NCI-H524 treated with DMSO at 0.1 percent for 48 hours (cell line): ENCODE measurements at regions not wholly inside any gene's neighbourhood (a gene's known extent, or its start where the extent isn't known, plus 50 kb on each side); places are given as distances from the start of the nearest gene placed in this dataset.

ENCODE experiments used
- DNase-seq: peaks from one replicate; lab custom pipeline; 2025; lab: John Stamatoyannopoulos, UW

DNA sequence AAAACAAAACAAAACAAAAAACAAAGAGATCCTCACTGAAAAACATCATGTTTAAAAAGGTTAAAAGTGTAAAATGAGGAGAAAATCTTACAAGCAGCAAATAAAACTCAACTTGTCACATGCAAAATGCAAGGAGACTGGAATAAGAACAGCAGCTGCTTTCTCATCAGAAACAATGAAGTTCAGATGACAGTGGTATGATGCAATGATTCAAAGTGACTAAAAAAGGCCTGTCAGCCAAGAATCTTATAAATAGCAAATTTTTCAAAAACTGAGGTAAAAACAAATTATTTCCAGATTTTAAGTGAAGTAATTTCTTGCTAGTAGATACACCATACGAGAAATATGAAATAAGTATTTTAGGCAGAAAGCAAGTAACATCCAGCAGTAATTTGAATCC lies 68.6 kb upstream of the EPHA3 start:
- DNase-seq, result no peak

GRCh38 chr3:89042236-89042835 lies 65.1 kb upstream of the EPHA3 start:
- DNase-seq, result no peak

DNA sequence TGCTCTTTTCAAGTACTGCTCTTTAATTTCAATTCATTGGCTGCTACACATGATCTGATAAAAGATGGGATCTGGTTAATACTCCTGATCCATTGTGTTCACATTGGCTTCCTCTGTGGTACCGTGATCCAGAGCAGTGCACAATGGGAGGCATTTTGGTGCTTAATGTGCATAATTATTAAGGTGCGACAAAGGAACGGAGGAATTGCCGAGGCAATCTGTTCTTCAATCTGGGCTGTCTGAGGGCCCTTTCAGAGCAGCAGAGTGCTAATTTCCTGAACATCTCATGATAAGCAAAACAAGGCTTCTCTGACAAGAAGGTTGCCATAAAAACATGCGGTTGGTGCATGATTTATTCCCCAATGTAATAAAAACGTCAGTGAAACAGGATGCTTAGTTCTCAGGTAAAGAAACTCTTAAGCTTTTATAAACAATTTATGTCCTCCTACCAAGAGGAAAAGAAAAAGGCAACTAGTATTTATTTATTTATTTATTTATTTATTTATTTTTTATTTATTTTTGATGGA lies 64.0 kb upstream of the EPHA3 start:
- no peak for DNase-seq

DNA sequence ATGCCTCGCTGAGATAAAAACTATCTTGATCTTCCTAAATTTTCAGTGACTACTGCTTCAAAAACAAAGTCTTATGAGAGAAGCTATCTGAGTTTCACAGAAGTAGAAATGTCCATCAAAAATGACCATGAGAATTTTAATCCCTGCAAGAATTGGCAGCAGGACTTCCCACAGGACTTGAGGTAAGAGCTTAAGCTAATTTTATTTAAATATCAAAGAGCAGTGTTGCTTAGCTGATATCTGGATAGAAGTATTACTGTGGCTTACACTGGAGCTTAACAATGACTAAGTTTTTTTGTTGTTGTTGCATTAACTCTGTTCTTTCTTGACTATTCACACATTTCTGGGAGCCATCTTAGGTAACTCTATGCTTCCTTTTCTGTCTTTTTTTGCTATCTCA lies 60.8 kb upstream of the EPHA3 start:
- no peak for DNase-seq

DNA sequence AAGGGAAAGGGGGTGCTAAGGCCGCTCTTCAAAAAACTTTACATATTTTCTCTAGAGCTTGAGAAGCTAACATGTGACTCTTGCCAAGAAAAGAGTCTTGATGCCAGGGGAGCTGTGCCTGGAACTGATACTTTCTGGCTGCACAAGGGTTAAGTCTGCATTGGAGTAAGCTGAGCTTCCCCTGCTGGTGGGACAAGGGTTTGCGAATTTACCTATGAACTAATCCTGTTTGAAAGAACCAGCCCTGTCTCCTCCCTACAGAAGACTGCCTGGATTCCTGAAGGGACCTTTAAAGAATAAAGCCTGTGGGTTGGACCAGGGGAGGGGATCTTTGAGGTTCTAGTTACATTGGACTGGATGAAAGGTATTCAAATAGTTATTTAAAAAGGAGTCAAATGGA lies 58.3 kb upstream of the EPHA3 start:
- DNase-seq, result no peak

DNA sequence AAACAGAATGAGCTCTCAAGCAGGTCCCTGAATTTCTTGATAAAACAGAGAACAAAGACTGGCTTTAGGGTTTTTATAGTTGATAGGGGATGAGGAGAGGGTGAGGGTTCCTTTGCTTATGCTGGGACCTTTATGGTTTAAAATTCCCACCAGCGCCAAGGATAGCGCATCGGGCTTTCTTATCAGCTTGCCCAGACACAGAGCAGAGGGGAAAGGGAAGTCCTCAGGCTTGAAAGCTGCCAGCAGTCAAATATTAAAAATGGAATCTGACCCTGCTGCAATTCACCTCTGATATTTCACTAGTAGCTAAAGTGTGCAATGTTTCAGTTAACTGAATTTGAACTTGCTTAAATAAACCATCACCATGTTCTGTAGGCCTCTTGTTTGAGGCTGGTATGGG lies 55.0 kb upstream of the EPHA3 start:
- no peak for DNase-seq

DNA sequence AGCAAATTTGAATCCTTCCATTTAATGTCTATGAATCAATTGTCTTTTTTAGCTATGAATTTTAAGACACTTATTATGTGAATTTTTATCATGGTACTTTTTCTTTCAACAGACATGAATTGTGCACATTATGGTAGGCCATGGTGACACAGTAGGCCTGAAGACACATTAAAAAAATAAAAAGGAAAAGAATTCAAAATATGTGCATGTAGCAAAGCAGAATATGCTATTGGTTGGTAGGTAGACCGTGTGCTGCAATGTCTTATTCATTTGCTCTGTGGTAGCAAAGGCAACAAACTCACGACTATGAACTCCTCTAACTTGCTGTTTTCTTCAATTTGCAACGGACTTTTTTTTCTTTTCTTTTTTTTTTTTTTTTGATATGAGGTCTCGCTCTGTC lies 50.0 kb upstream of the EPHA3 start:
- DNase-seq, result no peak
